ENCODE measurements at regions not wholly inside any gene's neighbourhood (a gene's known extent, or its start where the extent isn't known, plus 50 kb on each side); places are given as distances from the start of the nearest gene placed in this dataset.
"Not testable (repeated sequence)": the region's sequence is repeated elsewhere in the genome, so short reads cannot be mapped to it uniquely, and the experiment has no call there.

DNA sequence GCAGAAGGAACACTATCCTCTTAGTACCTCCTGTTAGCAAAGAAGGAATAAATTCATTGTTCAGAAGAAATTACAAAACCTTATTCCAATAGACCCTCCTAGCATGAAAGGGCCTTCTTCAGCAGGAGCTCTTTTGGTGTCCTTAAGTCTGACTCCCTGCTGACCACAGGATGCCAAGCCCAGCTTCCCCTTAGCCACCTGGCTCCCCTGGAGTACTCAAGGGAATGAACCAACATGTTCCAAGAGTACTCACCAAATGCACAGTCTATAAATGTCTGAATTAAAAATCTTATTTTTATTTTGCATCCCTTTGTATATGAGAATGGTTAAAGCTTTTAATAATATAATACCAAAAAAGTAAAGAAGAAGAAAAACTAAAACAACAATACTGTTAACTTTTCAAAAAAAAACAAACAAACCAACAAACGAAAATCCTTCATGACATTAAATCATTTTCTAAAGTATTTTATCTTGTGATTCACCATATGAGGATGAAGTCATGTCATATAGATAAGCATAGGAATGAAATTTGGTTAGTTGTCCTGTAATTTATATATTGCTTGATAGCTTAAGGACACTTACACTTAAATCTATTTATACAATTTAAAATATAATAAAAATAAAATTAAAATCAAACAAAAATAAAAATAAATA, 1355.1 kb downstream of the HACE1 start:
- no peak for DNase-seq

DNA sequence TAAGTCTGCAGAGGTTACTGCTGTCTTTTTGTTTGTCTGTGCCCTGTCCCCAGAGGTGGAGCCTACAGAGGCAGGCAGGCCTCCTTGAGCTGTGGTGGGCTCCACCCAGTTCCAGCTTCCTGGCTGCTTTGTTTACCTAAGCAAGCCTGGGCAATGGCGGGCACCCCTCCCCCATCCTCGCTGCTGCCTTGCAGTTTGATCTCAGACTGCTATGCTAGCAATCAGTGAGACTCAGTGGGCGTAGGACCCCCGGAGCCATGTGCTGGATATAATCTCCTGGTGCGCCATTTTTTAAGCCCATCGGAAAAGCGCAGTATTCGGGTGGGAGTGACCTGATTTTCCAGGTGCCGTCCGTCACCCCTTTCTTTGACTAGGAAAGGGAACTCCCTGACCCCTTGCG, 1363.1 kb downstream of the HACE1 start:
- DNase-seq, result not testable (repeated sequence)

DNA sequence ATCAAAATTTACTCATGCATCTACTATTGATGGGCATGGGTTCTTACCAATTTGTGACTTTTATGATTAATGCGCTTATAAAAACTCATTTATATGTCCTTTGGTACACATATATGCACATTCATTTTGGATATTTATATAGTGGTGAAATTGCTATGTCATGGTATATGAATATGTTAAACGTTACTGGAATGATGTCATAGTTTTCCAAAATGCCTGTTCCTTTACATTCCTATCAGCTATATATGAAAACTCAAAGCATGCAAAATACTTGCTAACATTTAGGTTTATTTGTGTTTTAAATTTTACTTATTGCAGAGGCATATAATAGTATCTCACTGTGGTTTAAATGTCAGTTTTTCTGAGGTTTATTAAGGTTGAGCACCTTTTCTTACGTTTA, 1403.1 kb downstream of the HACE1 start:
- DNase-seq, result no peak

DNA sequence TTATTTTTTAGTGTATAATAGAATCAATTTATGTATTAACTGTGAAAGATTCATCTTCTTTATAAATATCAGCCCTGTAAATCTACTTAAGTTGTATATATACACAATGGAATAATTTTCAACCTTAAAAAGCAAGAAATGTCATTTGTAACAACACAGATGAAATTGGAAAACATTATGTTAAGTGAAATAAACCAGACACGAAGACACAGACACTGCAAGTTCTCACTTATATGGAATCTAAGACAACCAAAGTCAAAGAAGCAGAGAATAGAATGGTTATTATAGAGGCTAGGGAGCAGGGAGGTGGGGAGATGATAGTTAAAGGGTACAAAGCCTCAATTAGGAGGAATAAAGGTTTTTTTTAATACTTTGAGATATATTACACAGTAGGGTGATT, 1404.4 kb downstream of the HACE1 start:
- no peak for DNase-seq

DNA sequence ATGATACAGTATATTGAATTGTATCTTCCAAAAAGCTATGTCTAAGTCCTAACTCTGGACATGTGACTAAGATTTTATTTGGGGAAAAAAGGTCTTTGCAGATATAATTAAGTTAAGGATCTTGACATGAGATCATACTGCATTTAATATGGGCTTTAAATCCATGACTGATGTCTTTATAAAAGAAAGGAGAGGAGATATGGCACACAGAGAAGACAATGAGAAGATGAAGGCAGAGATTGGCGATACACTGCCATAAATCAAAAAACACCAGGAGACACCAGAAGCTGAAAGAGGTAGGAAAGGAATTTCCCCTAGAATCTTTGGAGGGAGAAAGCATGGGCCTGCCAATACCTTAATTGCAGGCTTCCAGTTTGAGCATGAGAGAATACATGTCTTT, 1450.2 kb downstream of the HACE1 start:
- no peak for DNase-seq

DNA sequence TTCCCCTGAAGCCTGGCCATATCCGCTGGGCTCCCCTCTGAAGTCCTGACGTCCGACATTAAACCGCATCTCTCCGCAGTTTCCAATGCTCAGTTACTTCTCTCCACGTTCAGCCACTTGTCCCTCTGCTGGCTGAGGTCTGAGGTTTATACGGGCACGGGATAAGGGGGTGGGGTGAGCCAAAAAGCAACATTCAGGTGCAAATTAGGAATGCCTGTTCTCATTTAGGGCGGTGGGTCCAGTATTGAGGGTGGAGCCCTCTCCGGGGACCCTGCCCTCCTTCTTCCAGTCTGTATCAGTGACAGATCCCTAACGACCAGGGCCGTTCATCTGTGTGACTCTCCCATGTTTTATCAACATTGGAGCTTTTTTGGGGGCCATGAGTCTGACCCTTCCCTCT, 1454.4 kb downstream of the HACE1 start:
- no peak for DNase-seq

DNA sequence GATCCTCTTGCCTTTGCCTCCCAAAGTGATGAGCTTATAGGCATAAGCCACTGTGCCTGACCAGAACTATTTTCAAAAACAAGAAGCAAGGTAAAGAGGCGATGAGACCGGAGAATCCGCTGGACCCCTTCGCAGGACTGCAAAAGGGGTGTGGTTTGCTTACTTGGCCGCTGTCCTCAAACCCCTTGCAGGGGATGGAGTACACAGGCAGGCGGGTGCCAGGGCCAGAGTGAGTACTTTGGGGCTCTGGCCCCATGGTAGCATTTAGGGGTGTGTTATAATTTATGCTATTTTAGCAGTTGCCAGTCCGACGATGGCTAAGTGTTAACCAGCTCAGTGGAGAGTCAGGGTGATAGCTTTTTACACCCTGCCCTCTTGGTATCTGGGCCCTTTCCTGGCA, 1454.9 kb downstream of the HACE1 start:
- no peak for DNase-seq

DNA sequence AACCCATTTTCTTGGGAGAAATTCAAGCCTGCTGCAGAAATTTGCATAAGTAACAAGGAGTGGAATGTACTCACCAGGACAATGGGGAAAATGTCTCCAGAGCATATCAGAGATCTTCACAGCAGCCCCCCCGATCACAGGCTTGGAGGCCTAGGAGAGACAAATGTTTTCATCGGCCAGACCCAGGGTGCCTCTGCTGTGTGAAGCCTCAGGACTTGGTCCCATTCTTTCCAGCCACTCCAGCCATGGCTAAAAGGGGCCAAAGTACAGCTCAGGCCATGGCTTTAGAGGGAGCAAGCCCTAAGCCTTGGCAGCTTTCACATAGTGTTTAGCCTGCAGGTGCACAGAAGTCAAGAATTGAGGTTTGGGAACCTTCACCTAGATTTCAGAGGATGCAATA, 1463.0 kb downstream of the HACE1 start:
- no peak for DNase-seq

DNA sequence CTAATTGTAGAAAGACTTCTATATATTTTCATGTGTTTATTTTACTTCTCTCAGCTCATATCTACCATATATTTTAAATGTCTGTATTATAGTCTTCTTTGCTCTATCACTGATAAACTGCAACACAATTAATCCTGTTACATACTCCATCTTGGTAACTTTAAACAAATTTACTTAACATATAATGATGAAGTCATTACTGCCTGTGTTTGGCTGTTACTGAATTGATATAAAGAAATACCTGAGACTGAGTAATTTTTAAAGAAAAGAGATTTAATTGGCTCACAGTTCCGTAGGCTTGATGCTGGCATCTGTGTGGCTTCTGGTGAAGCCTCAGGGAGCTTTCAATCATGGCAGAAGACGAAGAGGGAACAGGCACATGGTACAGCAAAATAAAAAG, 1480.4 kb downstream of the HACE1 start:
- DNase-seq, result no peak

DNA sequence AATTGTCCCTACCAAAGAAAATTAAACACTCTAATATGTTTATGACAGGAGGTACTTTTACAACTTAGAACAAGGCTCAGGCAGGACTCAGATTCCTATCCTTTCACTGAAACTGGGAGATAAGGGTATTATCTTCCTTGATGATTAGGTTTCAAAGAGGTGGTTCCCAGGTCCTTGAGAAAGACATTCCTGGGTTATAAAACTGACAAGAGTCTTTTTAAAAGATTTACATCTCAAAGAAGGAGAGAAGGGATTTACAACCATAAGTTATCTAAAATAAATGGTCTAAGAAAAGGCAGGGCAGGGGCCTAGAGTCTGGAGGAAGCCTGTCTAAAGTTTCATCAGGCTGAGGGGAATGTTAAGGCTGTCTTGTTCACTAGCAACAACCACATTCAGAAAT, 1492.5 kb downstream of the HACE1 start:
- DNase-seq, result no peak

DNA sequence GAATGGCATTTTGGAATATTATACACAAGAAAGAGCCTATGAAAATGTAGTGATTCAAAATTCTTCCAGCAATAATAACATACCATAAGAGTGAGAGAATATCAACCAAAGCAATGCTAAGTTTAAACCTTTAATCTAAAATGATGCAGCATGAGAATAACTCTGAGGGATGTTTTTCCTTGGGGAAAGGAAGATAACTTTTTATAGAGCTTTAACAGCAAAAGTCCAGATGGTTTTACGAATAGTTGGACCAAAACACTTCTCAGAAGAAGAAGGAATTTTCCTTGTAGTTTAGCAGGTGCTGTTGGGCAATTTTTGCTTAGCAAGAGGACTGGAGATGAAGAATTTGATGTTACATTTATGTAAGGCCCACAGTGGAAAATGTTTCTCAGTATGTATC, 1503.2 kb downstream of the HACE1 start:
- DNase-seq, result no peak

DNA sequence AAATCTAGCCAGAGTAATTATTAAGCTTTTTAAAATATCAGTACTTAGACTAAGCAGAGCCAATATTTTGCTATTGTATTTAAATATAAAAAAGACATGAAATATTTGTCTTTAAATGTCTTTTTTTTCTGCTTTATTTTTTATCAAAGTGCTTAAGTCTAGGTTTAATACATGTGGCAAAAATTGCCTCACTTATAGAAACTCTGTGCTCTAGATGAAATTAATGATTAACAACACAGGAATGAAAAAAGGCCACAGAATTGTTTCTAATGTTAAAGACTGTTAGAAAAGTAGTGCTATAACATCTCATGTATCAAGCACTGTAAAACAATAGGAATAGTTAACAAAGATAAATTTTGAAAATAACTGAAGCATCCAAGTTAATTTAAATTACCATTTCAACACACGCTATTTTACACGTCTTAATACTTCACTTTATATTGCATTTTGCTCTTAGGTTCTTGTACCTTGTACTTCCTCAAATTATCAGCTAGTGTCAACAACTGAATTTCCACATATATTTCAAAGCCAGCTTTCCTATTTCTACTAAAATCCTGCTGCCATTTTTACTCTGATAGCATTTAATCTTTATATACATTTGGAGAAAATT, 1515.1 kb downstream of the HACE1 start:
- no peak for DNase-seq

DNA sequence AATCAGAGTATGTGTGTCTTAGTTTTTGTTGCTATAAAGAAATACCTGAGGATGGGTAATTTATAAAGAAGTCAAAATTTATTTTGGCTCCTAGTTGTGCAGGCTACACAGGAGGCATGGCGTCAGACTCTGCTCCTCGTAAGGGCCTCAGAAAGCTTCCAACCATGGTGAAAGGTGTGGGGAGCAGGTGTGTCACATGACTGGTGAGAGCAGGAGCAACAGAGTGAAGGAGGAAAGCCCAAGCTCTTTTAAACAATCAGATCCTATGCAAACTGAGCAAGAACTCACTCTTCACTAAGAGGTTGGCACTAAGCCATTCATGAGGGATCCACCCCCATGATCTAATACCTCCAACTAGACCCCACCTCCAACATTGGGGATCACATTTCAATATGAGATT, 1524.3 kb downstream of the HACE1 start:
- DNase-seq, result no peak

DNA sequence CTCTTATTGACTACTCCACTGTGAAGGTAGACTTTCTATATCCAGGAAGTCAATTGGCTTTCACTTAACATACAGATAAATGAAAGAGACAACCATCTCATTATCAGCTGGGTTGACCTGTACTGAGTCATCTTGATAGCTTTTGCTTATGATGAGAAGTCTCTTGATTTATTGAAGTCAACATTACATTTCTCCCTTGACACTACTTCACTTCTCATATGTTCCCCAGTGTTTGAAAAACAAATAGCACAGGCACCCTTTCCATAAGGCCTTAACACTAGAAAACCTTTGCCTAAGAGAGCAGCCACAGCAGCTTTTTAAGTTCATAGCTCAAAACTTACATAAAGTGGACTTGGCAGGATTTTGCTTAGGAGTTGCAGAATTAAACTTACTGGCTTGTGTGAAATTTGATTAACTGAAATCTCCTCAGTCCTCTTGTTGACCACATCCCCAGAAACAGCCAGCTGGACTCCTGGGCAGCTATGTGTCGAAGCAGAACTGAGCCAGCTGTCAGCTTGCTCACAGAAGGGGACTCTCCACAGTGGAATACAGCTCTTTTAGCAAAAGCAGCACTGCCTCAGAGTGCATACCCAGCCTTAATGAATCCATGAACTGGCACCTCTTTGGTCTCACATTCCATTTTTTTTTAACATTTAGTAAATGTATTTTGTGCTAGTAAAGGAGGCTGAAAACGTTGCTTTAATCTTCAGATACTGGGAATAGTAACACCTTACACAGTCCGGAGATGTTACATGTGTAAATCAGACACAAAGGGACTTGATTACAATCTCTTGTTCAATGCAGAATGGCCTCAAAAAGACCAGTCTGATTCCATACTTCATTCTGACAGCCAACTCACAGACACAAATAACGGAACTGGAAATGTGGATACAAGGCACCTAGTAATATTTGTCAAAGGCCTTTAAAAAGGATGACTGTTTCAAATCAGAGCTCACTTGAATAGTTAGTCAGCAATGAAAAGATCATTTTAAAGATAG, 1532.7 kb downstream of the HACE1 start:
- no peak for DNase-seq

DNA sequence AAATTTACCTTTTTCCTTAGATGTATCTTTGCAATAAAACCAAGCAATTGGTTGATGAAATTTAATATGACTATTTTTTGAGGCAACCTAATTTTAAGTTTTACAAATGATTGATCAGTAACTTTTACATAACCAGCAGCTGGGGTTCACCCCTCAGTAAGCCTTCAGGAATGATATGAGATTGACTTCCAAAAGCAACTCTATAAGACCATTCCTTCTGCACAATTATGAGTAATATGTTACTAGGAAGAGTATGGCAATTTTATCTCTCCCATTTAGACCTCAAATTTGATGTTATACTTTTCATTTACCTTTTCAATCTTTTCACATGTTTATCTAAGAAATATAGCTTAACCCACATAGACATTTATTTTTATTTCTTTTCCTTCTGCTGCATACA, 1546.3 kb downstream of the HACE1 start:
- DNase-seq, result no peak

DNA sequence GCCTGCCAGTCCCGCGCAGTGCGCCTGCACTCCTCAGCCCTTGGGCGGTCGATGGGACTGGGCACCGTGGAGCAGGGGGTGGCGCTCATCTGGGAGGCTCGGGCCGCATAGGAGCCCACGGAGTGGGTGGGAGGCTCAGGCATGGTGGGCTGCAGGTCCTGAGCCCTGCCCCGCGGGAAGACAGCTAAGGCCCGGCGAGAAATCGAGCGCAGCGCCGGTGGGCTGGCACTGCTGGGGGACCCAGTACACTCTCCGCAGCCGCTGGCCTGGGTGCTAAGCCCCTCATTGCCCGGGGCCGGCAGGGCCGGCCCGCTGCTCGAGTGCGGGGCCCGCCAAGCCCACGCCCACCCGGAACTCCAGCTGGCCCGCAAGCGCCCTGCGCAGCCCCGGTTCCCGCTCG, 1565.3 kb downstream of the HACE1 start:
- not testable (repeated sequence) for DNase-seq

DNA sequence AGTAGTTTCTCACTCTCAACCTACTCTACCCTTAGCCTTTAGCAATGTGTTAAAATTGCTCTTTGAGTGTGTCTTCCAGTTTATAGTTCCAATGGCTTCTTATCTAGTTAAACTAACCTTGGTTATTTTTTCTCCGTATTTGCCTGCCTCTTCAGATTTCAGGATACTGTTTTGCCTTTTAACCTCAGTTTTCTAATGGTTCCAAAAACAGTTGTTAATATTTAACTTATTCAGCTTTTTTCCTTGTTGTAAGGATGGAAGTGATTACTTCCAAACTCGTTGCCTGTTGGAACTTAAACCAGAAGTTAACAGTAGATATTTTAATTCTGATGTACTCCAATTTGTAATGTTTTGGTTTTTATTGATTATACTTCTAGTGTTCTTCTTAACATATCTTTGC, 1574.9 kb downstream of the HACE1 start:
- no peak for DNase-seq

DNA sequence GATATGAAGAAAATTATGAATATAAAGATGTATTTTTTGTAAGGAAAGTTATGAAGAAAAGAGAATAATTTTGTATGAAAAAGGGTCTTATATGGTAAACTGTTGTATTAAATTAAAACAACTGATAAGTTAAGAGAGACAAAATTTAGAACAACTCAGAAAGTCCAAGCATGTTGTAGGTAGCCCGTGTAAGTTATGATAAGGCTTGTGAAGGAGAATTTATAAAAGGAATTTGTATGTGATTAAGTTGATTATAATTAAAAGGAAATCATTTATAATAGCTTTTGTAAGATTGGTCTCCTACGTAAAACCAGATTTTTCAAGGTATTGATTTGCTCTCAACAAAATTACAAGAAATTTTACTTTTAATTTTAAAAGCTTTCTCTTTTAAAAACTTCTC, 1579.3 kb downstream of the HACE1 start:
- no peak for DNase-seq

DNA sequence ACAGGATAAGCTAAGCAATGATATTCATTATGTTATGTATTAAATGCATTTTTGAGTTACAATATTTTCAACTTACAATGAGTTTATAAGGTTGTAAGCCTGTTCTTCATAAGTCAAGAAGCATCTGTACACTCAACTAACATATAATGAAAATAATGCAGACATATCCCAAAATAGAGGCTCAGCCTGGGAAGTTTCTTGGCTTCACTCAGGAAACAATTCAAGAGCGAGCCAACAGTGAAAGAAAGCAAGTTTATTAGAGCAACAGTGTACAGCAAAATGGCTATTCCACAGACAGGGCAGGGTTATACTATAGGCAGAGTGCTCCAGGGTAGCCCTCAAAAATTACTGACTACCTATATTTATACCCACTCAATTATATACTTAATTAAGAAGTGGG, 1581.8 kb downstream of the HACE1 start:
- no peak for DNase-seq

DNA sequence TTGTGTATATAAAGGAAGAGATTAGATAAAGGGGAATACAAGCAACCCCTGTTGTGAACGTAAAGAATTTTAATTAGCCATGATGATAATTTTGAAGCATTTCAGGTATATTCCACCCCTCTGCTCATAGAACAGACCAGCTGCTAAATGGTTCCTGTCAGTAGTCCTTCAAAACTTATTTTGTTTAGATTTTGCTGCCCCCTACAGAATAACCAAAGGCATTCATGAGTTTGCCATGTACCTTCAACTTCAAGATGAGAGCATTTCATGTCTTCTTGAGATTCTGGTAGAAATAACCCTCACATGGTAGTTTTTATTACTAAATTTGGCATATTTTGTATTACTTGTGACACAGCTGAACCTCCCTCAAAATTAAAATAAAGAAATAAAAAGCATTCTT, 1586.7 kb downstream of the HACE1 start:
- peak; percentile 83 for DNase-seq

DNA sequence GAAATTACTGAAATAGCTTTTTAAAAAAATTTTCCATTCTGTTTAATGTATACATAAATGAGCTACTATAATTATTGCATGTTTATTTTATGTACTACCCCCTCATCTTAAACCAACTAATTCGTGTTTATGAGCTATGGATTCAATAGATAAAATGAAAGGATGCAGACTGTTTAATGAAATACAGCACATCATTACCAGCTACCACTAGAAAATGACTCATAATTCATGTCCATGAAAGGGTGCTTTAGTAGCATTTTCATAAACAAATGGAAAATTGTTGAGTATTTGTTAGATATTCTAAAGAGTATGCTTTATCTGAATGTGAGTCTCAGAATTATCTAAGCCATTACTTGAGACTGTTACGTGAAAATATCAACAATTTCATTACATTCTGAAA, 1590.1 kb downstream of the HACE1 start:
- DNase-seq, result no peak

DNA sequence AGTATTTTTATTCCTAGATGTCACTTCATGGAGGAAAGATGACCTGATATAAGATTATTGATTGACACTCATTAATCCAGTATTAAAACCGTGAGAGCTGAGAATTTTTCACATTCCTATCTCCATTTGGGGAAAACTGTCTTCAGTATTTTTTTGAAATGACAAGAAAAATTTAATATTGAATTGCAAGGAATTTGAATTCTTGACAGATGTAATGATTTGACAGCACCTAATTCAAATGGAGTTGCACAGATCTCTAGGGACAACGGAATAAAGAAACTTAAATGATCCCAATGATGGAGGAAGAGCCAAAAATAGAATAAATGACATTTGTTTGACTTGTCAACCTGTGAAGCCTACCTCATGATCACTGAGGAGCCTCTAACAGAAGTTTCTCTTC, 1591.4 kb downstream of the HACE1 start:
- no peak for DNase-seq

DNA sequence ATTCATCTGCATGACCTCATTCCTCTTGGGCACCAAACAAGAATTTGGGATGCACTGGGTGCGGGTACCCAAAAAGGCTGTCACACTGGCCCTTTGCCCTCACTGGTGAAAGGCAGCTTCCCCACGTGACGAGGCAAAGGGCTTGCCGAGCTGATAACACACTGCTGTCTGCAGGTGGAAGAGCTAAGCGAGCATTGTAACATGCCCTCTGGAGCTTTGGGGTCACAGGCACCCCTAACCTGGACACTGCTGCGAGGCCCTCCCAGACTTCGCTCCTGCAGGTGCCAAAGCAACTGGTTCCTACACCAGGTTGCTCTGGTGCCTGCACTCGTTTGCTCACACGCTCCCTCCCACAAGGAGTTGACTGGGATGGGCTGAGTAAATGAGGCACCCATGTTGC, 1595.7 kb downstream of the HACE1 start:
- DNase-seq, result no peak

DNA sequence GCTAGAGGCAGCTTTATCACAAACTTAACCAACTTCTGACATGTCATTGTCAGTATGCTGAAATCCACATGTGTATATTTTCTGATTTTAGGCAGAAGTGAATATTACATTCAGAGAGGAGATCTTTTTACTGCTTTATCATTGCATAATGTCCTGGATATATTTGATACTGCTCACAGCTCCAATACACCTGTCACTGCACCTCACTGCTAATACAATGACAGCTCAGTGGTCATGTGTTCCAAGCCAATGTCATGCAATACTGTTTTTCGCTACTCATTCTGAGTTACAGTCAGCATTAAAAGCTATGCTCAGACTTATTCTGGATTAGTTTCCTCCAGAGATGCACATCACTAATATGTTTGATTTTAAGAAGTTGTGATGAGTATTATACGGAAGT, 1604.6 kb downstream of the HACE1 start:
- no peak for DNase-seq
